Left ventricle myocardium inferior (tissue), 1 donor: ENCODE measurements at regions not wholly inside any gene's neighbourhood (a gene's known extent, or its start where the extent isn't known, plus 50 kb on each side); places are given as distances from the start of the nearest gene placed in this dataset.

Experiments used
- DNase-seq: peaks from one replicate; pipeline ENCODE4 v3.0.0-alpha.2; 2020
- H3K27ac ChIP-seq: fragments of 200-600 bp; replicated peaks from 2 replicates; pipeline ENCODE4 v1.8.0; 2021
- H3K27me3 ChIP-seq: fragments of 200-600 bp; 2 replicates; pipeline ENCODE4 v1.8.0; 2021; ENCODE audit warnings: low read depth
- H3K36me3 ChIP-seq: fragments of 200-600 bp; 2 replicates; pipeline ENCODE4 v1.8.0; 2021
- H3K4me1 ChIP-seq: fragments of 200-600 bp; 2 replicates; pipeline ENCODE4 v1.8.0; 2021
- H3K4me3 ChIP-seq: fragments of 200-600 bp; 2 replicates; pipeline ENCODE4 v1.8.0; 2021; ENCODE audit warnings: mild to moderate bottlenecking, moderate library complexity
- H3K9me3 ChIP-seq: fragments of 200-600 bp; replicated peaks from 2 replicates; pipeline ENCODE4 v1.8.0; 2021
- CTCF ChIP-seq: fragments of 200-600 bp; IDR thresholded peaks from 2 replicates; pipeline ENCODE4 v1.8.0; 2021; ENCODE audit warnings: antibody characterized with exemption, mild to moderate bottlenecking, borderline replicate concordance
- intact Hi-C: fragments of 100-400 bp; cut with micrococcal nuclease; formaldehyde crosslinking; loops from one replicate; pipeline ENCODE4 v1.11.0; 2022
- donor health status: DM: no; HTN: yes; CAD: no; lungs with severe emphysema.

GRCh38 chr22:48642550-48642949 is 1185.1 kb downstream of the BRD1 start:
- Histone ChIP-seq H3K9me3 (no peaks in the 10 kb centered on the region), H3K4me1 (no peaks in the 10 kb centered on the region), H3K36me3 (no peaks in the 10 kb centered on the region), H3K27me3 (peaks cover 48% of the 10 kb centered on the region), H3K4me3 (no peak overlapping the region), H3K27ac (no peak overlapping the region)
- intact Hi-C loops = no loop called here
- TF ChIP-seq CTCF = no peak
- no peak for DNase-seq

GRCh38 chr22:48641906-48642475 is 1185.7 kb downstream of the BRD1 start:
- TF ChIP-seq CTCF = no peak
- DNase-seq = no peak
- no peak overlapping the region for H3K27ac ChIP-seq
- H3K4me1 ChIP-seq = no peaks in the 10 kb centered on the region
- no peak overlapping the region for H3K4me3 ChIP-seq
- H3K9me3 ChIP-seq = no peaks in the 10 kb centered on the region
- H3K36me3 ChIP-seq = no peaks in the 10 kb centered on the region
- intact Hi-C loops = no loop called here
- peaks cover 49% of the 10 kb centered on the region for H3K27me3 ChIP-seq

- Histone ChIP-seq H3K9me3 (no peaks in the 10 kb centered on the region), H3K27ac (no peak overlapping the region), H3K27me3 (peaks cover 49% of the 10 kb centered on the region), H3K36me3 (no peaks in the 10 kb centered on the region), H3K4me1 (no peaks in the 10 kb centered on the region), H3K4me3 (no peak overlapping the region)
- no peak for TF ChIP-seq CTCF
- intact Hi-C loops = no loop called here
- no peak for DNase-seq
Measured at GRCh38 chr22:48640890-48641841, 1186.5 kb downstream of the BRD1 start.

GRCh38 chr22:48639896-48640748 is 1187.6 kb downstream of the BRD1 start:
- Histone ChIP-seq H3K27ac (no peak overlapping the region), H3K9me3 (no peaks in the 10 kb centered on the region), H3K36me3 (no peaks in the 10 kb centered on the region), H3K4me1 (no peaks in the 10 kb centered on the region), H3K4me3 (no peak overlapping the region), H3K27me3 (peaks cover 52% of the 10 kb centered on the region)
- no peak for DNase-seq
- TF ChIP-seq CTCF = no peak
- intact Hi-C loops = no loop called here

- no peak for TF ChIP-seq CTCF
- Histone ChIP-seq H3K27me3 (peaks cover 53% of the 10 kb centered on the region), H3K4me1 (no peaks in the 10 kb centered on the region), H3K27ac (no peak overlapping the region), H3K4me3 (no peak overlapping the region), H3K9me3 (no peaks in the 10 kb centered on the region), H3K36me3 (no peaks in the 10 kb centered on the region)
- intact Hi-C loops = no loop called here
- DNase-seq = no peak
Measured at GRCh38 chr22:48639021-48639795, 1188.5 kb downstream of the BRD1 start.
